ENCODE measurements at regions not wholly inside any gene's neighbourhood (a gene's known extent, or its start where the extent isn't known, plus 50 kb on each side); places are given as distances from the start of the nearest gene placed in this dataset.

- TF ChIP-seq ATF3 (IDR thresholded peaks at IDR 0.05; ENCODE audit: insufficient read depth, low read depth, low read length): no peak
- no peak for TF ChIP-seq EZH2 (IDR thresholded peaks at IDR 0.05; ENCODE audit: low read depth, low read length, severe bottlenecking)
- TF ChIP-seq BCL11A (IDR thresholded peaks at IDR 0.05; ENCODE audit: low read depth in 2 of 2, low read length in 2 of 2): no peak
- no peak for TF ChIP-seq CTCF (IDR thresholded peaks at IDR 0.05; ENCODE audit: control extremely low read depth in 1 of 3, insufficient read depth in 1 of 3, low read depth in 1 of 3, low read length in 3 of 3)
- TF ChIP-seq POLR2A (IDR thresholded peaks at IDR 0.05; ENCODE audit: control extremely low read depth in 1 of 2, low read depth in 2 of 2, low read length in 2 of 2): no peak
- no peak for TF ChIP-seq JUND (IDR thresholded peaks at IDR 0.05; ENCODE audit: low read length)
- no peak for TF ChIP-seq EP300 (IDR thresholded peaks at IDR 0.05; ENCODE audit: borderline replicate concordance in 1 of 2, low read depth in 2 of 2, low read length in 2 of 2)
- no peak for TF ChIP-seq MAX (IDR thresholded peaks at IDR 0.05)
Observed at GRCh38 chr2:215738351-215738750, 275.0 kb downstream of the MREG start.

Data from H1 (cell line).